Parathyroid adenoma (tissue), 2 donors: ENCODE measurements at regions not wholly inside any gene's neighbourhood (a gene's known extent, or its start where the extent isn't known, plus 50 kb on each side); places are given as distances from the start of the nearest gene placed in this dataset.

Source experiments
- H2AFZ ChIP-seq: fragments of 300-600 bp; sonication (generic); one replicate; pipeline ENCODE4 v1.7.0; 2017; ENCODE audit warnings: antibody characterized with exemption, mild to moderate bottlenecking
- H3K27ac ChIP-seq: fragments of 300-600 bp; sonication (generic); one replicate; pipeline ENCODE4 v1.7.0; 2017
- H3K27me3 ChIP-seq: fragments of 300-600 bp; sonication (generic); one replicate; pipeline ENCODE4 v1.7.0; 2017; ENCODE audit warnings: low read length; ENCODE audit not compliant: control insufficient read depth, insufficient read depth
- H3K36me3 ChIP-seq: fragments of 300-600 bp; sonication (generic); one replicate; pipeline ENCODE4 v1.7.0; 2017; ENCODE audit warnings: low read length; ENCODE audit not compliant: control insufficient read depth, insufficient read depth
- H3K4me1 ChIP-seq: fragments of 300-600 bp; sonication (generic); one replicate; pipeline ENCODE4 v1.7.0; 2017; ENCODE audit warnings: control low read depth
- H3K4me2 ChIP-seq: fragments of 300-600 bp; sonication (generic); one replicate; pipeline ENCODE4 v1.7.0; 2017; ENCODE audit warnings: low read length
- H3K4me3 ChIP-seq: fragments of 300-600 bp; sonication (generic); one replicate; pipeline ENCODE4 v1.7.0; 2017; ENCODE audit warnings: low read depth, low read length
- H3K79me2 ChIP-seq: fragments of 300-600 bp; sonication (generic); one replicate; pipeline ENCODE4 v1.7.0; 2017; ENCODE audit warnings: control low read depth
- H3K9ac ChIP-seq: fragments of 300-600 bp; sonication (generic); one replicate; pipeline ENCODE4 v1.7.0; 2017; ENCODE audit warnings: mild to moderate bottlenecking
- H3K9me3 ChIP-seq: fragments of 300-600 bp; sonication (generic); one replicate; pipeline ENCODE4 v1.7.0; 2017; ENCODE audit warnings: low read length; ENCODE audit not compliant: control insufficient read depth
- CTCF ChIP-seq: fragments of 300-600 bp; sonication (generic); IDR thresholded peaks from one replicate; pipeline ENCODE4 v1.7.0; 2017; ENCODE audit warnings: antibody characterized with exemption, mild to moderate bottlenecking
- donor health status: primary hyperparathyroidism.

- TF ChIP-seq CTCF = no peak
- H2AFZ ChIP-seq = no peak overlapping the region
- no peaks in the 10 kb centered on the region for H3K27me3 ChIP-seq
Measured at GRCh38 chr5:163706053-163706771, 200.8 kb downstream of the MAT2B start.

GRCh38 chr5:163712011-163712410 is 206.6 kb downstream of the MAT2B start:
- Histone ChIP-seq H3K9ac (no peak overlapping the region), H3K36me3 (no peaks in the 10 kb centered on the region), H3K4me1 (no peaks in the 10 kb centered on the region), H3K4me3 (no peak overlapping the region), H3K27ac (no peak overlapping the region), H3K4me2 (no peak overlapping the region), H2AFZ (no peak overlapping the region), H3K27me3 (no peaks in the 10 kb centered on the region), H3K9me3 (no peaks in the 10 kb centered on the region), H3K79me2 (no peaks in the 10 kb centered on the region)
- TF ChIP-seq CTCF = no peak

More at GRCh38 chr5:163706053-163706771, 200.8 kb downstream of the MAT2B start:
- Histone ChIP-seq H3K9ac (no peak overlapping the region), H3K79me2 (no peaks in the 10 kb centered on the region), H3K36me3 (no peaks in the 10 kb centered on the region), H3K4me1 (no peaks in the 10 kb centered on the region), H3K4me2 (no peak overlapping the region), H3K9me3 (no peaks in the 10 kb centered on the region), H3K27ac (no peak overlapping the region), H3K4me3 (no peak overlapping the region)

- H3K27ac ChIP-seq = no peak overlapping the region
Measured at GRCh38 chr5:163718272-163718671, 212.9 kb downstream of the MAT2B start.

GRCh38 chr5:163724305-163724704 is 218.9 kb downstream of the MAT2B start:
- H3K4me2 ChIP-seq = no peak overlapping the region
- TF ChIP-seq CTCF = no peak
- no peak overlapping the region for H3K9ac ChIP-seq

More at GRCh38 chr5:163718272-163718671, 212.9 kb downstream of the MAT2B start:
- no peaks in the 10 kb centered on the region for H3K4me1 ChIP-seq
- no peak for TF ChIP-seq CTCF
- no peaks in the 10 kb centered on the region for H3K9me3 ChIP-seq
- no peak overlapping the region for H3K9ac ChIP-seq
- H3K79me2 ChIP-seq = no peaks in the 10 kb centered on the region
- H3K36me3 ChIP-seq = no peaks in the 10 kb centered on the region
- H3K4me2 ChIP-seq = no peak overlapping the region
- H3K27me3 ChIP-seq = no peaks in the 10 kb centered on the region
- H3K4me3 ChIP-seq = no peak overlapping the region
- no peak overlapping the region for H2AFZ ChIP-seq

GRCh38 chr5:163727028-163727427 is 221.6 kb downstream of the MAT2B start:
- no peaks in the 10 kb centered on the region for H3K4me1 ChIP-seq
- no peak overlapping the region for H2AFZ ChIP-seq
- no peaks in the 10 kb centered on the region for H3K36me3 ChIP-seq
- no peaks in the 10 kb centered on the region for H3K9me3 ChIP-seq
- no peak overlapping the region for H3K4me3 ChIP-seq
- no peak for TF ChIP-seq CTCF
- no peak overlapping the region for H3K9ac ChIP-seq
- H3K27ac ChIP-seq = no peak overlapping the region
- H3K27me3 ChIP-seq = no peaks in the 10 kb centered on the region
- no peaks in the 10 kb centered on the region for H3K79me2 ChIP-seq
- no peak overlapping the region for H3K4me2 ChIP-seq

More at GRCh38 chr5:163724305-163724704, 218.9 kb downstream of the MAT2B start:
- no peaks in the 10 kb centered on the region for H3K9me3 ChIP-seq
- H2AFZ ChIP-seq = no peak overlapping the region
- no peaks in the 10 kb centered on the region for H3K27me3 ChIP-seq
- H3K4me1 ChIP-seq = no peaks in the 10 kb centered on the region
- H3K36me3 ChIP-seq = no peaks in the 10 kb centered on the region
- H3K27ac ChIP-seq = no peak overlapping the region
- no peak overlapping the region for H3K4me3 ChIP-seq
- no peaks in the 10 kb centered on the region for H3K79me2 ChIP-seq
